SK-N-MC (cell line): ENCODE measurements at regions not wholly inside any gene's neighbourhood (a gene's known extent, or its start where the extent isn't known, plus 50 kb on each side); places are given as distances from the start of the nearest gene placed in this dataset.

Source experiments
- EZH2 ChIP-seq: fragments of 200-600 bp; sonication (generic); IDR thresholded peaks from one replicate; pipeline ENCODE4 v1.6.1; 2017; ENCODE audit warnings: antibody characterized with exemption
- POLR2AphosphoS5 ChIP-seq: IDR thresholded peaks from 2 replicates; pipeline ENCODE4 v1.6.1; 2012; ENCODE audit warnings: mild to moderate bottlenecking, low read depth, low read length, borderline replicate concordance

DNA sequence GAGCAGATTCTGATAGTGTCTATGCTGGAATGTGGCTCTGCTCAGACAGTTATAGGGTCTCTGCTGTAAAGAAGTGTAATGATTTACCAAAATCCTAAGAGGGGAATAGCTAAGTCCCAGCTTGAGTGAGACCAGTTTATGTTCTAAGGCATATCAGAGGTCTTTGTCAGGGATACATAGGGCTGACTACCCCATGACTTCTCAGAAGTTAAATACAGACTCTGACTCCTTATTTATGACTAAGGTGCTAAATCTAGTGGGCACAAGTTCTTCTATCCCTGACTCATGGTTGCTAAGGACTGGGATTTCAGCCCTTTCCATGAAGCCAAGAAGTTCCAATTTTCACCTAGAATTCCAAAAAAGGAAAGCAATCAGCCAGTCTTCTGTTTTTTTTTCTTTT is 192.6 kb upstream of the POU1F1 start:
- TF ChIP-seq POLR2AphosphoS5 = no peak
- no peak for TF ChIP-seq EZH2
